ENCODE measurements at regions not wholly inside any gene's neighbourhood (a gene's known extent, or its start where the extent isn't known, plus 50 kb on each side); places are given as distances from the start of the nearest gene placed in this dataset.
A peak's percentile ranks its signal among the peaks of the same experiment; 100 is the strongest.
"Not testable (repeated sequence)": the region's sequence is repeated elsewhere in the genome, so short reads cannot be mapped to it uniquely, and the experiment has no call there.

DNA sequence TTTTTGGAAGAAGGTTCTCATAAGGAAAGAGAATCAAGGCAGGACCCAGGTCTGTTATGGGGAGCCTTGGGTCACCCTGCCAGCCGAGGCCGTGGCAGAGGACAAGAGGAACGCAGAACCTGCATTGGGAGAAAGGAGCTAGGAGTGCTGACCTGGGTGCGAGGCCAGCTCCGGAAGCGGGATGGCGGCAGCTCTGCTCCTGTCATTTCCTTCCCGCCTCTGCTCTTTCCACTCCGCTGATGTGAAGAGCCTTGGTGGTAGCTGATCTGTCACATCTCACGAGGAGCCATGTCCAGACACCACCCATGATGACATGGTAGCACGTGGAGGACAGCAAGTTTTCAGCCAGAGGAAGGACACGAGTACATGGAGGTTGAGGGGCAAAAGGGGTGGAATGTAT, 109.5 kb upstream of the COL5A1 start:
- WGBS (ENCODE audit: insufficient coverage, low lambda C conversion rate), result no CpG with 5 or more reads among the region's 12 CpGs
- H3K27me3 ChIP-seq (ENCODE audit: control insufficient read depth, insufficient read depth, low read length), result no peaks in the 10 kb centered on the region

GRCh38 chr9:134532661-134533060, 108.9 kb upstream of the COL5A1 start:
- WGBS (ENCODE audit: insufficient coverage, low lambda C conversion rate), result 100% methylated on average over 1 of the region's 9 CpGs
- DNase-seq; H3K4me3 ChIP-seq (ENCODE audit: low read length); H3K27ac ChIP-seq (ENCODE audit: low read length); H3K9me3 ChIP-seq (ENCODE audit: control insufficient read depth, low read depth, low read length); H3K4me1 ChIP-seq (ENCODE audit: control insufficient read depth, insufficient read depth, low read length); H3K36me3 ChIP-seq (ENCODE audit: control insufficient read depth, insufficient read depth, low read length); H3K27me3 ChIP-seq (ENCODE audit: control insufficient read depth, insufficient read depth, low read length): not testable (repeated sequence)

More for the DNA sequence above, 109.5 kb upstream of the COL5A1 start:
- no peaks in the 10 kb centered on the region for H3K4me1 ChIP-seq (ENCODE audit: control insufficient read depth, insufficient read depth, low read length)
- DNase-seq, result no peak
- H3K4me3 ChIP-seq (ENCODE audit: low read length), result no peak overlapping the region
- H3K9me3 ChIP-seq (ENCODE audit: control insufficient read depth, low read depth, low read length), result peaks cover 3% of the 10 kb centered on the region
- H3K36me3 ChIP-seq (ENCODE audit: control insufficient read depth, insufficient read depth, low read length), result no peaks in the 10 kb centered on the region
- H3K27ac ChIP-seq (ENCODE audit: low read length), result no peak overlapping the region

GRCh38 chr9:134533850-134534588, 107.6 kb upstream of the COL5A1 start:
- Histone ChIP-seq H3K27me3 (ENCODE audit: control insufficient read depth, insufficient read depth, low read length) (no peaks in the 10 kb centered on the region), H3K4me3 (ENCODE audit: low read length) (no peak overlapping the region), H3K36me3 (ENCODE audit: control insufficient read depth, insufficient read depth, low read length) (no peaks in the 10 kb centered on the region), H3K4me1 (ENCODE audit: control insufficient read depth, insufficient read depth, low read length) (peaks cover under 1% of the 10 kb centered on the region), H3K9me3 (ENCODE audit: control insufficient read depth, low read depth, low read length) (peaks cover 3% of the 10 kb centered on the region), H3K27ac (ENCODE audit: low read length) (no peak overlapping the region)
- WGBS (ENCODE audit: insufficient coverage, low lambda C conversion rate), result no CpG with 5 or more reads among the region's 28 CpGs
- DNase-seq, result no peak

GRCh38 chr9:134534661-134535080, 106.9 kb upstream of the COL5A1 start:
- 60% methylated on average over 1 of the region's 12 CpGs for WGBS (ENCODE audit: insufficient coverage, low lambda C conversion rate)
- no peaks in the 10 kb centered on the region for H3K36me3 ChIP-seq (ENCODE audit: control insufficient read depth, insufficient read depth, low read length)
- H3K9me3 ChIP-seq (ENCODE audit: control insufficient read depth, low read depth, low read length), result peaks cover 3% of the 10 kb centered on the region
- no peak overlapping the region for H3K4me3 ChIP-seq (ENCODE audit: low read length)
- H3K27me3 ChIP-seq (ENCODE audit: control insufficient read depth, insufficient read depth, low read length), result no peaks in the 10 kb centered on the region
- peaks cover 5% of the 10 kb centered on the region for H3K4me1 ChIP-seq (ENCODE audit: control insufficient read depth, insufficient read depth, low read length)
- no peak overlapping the region for H3K27ac ChIP-seq (ENCODE audit: low read length)
- no peak for DNase-seq

GRCh38 chr9:134535171-134535570, 106.4 kb upstream of the COL5A1 start:
- Histone ChIP-seq H3K9me3 (ENCODE audit: control insufficient read depth, low read depth, low read length) (peaks cover 3% of the 10 kb centered on the region), H3K4me3 (ENCODE audit: low read length) (no peak overlapping the region), H3K27ac (ENCODE audit: low read length) (no peak overlapping the region), H3K4me1 (ENCODE audit: control insufficient read depth, insufficient read depth, low read length) (peaks cover 5% of the 10 kb centered on the region), H3K27me3 (ENCODE audit: control insufficient read depth, insufficient read depth, low read length) (no peaks in the 10 kb centered on the region), H3K36me3 (ENCODE audit: control insufficient read depth, insufficient read depth, low read length) (no peaks in the 10 kb centered on the region)
- DNase-seq, result no peak
- 80% methylated on average over 1 of the region's 9 CpGs for WGBS (ENCODE audit: insufficient coverage, low lambda C conversion rate)

- WGBS (ENCODE audit: insufficient coverage, low lambda C conversion rate), result no CpG with 5 or more reads among the region's 22 CpGs
These were observed 105.3 kb upstream of the COL5A1 start for GRCh38 chr9:134536101-134536900.

DNA sequence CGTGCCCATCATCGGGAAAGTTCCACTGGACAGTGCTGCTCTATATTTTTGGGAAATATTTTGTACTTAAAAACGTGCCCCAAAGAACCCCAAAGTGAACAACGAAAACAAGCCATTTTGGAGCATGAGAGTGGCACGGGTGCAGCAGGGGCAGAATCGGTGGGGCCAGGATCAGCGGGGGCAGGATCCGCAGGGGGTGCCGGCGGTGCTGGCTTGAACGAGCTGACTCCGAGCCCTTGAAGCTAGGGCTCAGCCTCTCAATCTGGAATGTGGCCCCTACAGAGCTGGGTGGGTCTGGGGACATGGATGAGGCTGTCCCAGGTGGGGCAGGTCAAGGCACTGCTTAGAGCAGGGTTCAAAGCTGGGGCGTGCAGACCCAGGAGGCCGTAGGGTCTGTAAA, 104.7 kb upstream of the COL5A1 start:
- Histone ChIP-seq H3K9me3 (ENCODE audit: control insufficient read depth, low read depth, low read length) (no peaks in the 10 kb centered on the region), H3K4me3 (ENCODE audit: low read length) (no peak overlapping the region), H3K36me3 (ENCODE audit: control insufficient read depth, insufficient read depth, low read length) (no peaks in the 10 kb centered on the region), H3K4me1 (ENCODE audit: control insufficient read depth, insufficient read depth, low read length) (peaks cover 5% of the 10 kb centered on the region), H3K27me3 (ENCODE audit: control insufficient read depth, insufficient read depth, low read length) (no peaks in the 10 kb centered on the region), H3K27ac (ENCODE audit: low read length) (no peak overlapping the region)
- no CpG with 5 or more reads among the region's 14 CpGs for WGBS (ENCODE audit: insufficient coverage, low lambda C conversion rate)
- DNase-seq, result no peak

More at GRCh38 chr9:134536101-134536900, 105.3 kb upstream of the COL5A1 start:
- no peak for DNase-seq
- Histone ChIP-seq H3K4me1 (ENCODE audit: control insufficient read depth, insufficient read depth, low read length) (peaks cover 5% of the 10 kb centered on the region), H3K27ac (ENCODE audit: low read length) (no peak overlapping the region), H3K9me3 (ENCODE audit: control insufficient read depth, low read depth, low read length) (no peaks in the 10 kb centered on the region), H3K4me3 (ENCODE audit: low read length) (no peak overlapping the region), H3K36me3 (ENCODE audit: control insufficient read depth, insufficient read depth, low read length) (no peaks in the 10 kb centered on the region), H3K27me3 (ENCODE audit: control insufficient read depth, insufficient read depth, low read length) (no peaks in the 10 kb centered on the region)

DNA sequence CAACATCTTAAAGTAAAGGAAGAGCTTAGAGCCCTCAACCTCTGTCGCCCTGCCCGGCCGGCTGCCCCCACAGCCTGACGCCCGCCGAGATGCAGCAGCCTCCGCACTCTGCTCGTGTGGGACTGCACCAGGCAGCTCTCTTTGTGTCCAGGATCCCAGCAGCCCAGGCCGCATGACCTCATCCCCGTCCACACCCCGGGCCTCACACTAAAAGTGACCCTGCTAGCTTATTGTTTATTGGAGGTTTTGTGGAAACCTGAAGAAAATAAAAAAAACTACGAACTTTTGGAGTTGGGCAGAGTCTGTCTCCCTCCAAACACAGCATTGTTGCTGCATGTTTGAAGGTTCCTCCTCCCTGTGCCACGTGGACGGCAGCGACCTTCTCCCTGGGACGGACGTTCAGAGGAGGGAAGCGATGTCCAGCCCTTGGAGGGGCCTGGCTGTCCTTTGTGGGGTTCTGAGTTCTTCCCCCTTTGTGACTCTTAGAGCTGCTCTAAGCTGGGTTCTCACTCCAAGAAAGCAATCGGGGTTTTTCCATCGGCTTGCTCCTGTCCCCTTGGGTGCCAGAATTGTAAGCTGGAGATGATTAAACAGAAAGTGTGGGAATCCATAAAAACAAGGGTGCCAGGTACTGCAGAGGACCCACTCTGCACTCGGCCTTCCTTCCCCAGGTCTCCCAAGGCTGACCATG, 103.5 kb upstream of the COL5A1 start:
- Histone ChIP-seq H3K4me3 (ENCODE audit: low read length) (no peak overlapping the region), H3K9me3 (ENCODE audit: control insufficient read depth, low read depth, low read length) (no peaks in the 10 kb centered on the region), H3K4me1 (ENCODE audit: control insufficient read depth, insufficient read depth, low read length) (peaks cover 5% of the 10 kb centered on the region), H3K27me3 (ENCODE audit: control insufficient read depth, insufficient read depth, low read length) (no peaks in the 10 kb centered on the region), H3K27ac (ENCODE audit: low read length) (no peak overlapping the region), H3K36me3 (ENCODE audit: control insufficient read depth, insufficient read depth, low read length) (no peaks in the 10 kb centered on the region)
- DNase-seq, result no peak
- WGBS (ENCODE audit: insufficient coverage, low lambda C conversion rate), result 67% methylated on average over 1 of the region's 21 CpGs

DNA sequence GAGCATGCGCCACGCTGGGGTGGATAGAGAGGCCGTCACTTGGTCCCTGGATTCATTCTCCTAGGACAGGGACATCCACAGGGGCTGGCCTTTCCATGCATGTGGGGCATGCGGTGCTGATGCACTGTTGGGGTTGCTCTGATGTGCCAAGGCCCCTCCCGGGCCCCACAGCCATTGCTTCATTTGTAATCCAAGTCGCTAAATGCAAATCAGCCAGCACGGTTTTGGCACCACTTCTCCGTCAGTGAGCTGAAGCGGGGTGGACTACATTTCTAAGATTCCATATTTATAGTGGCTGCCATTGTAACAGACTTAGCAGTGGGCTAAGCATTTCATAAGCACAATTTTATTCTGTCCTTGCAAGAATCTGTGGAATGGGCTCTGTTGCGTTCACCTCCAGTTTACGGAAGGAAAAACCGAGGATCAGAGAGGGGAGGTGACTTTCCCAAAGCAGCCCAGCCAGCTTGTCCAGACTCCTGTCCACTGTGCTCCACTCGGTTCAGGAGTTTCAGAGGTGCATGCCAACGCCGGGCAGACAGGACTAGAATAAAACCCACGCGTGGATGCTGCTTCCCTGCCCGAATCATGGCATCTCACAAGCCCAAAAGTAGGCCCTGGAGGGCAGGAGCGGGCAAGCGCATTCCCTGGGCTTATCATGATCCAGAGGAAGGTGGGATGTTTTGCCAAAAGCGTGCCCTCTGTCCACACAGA, 102.6 kb upstream of the COL5A1 start:
- no peaks in the 10 kb centered on the region for H3K27me3 ChIP-seq (ENCODE audit: control insufficient read depth, insufficient read depth, low read length)
- H3K4me1 ChIP-seq (ENCODE audit: control insufficient read depth, insufficient read depth, low read length), result peaks cover 5% of the 10 kb centered on the region
- H3K36me3 ChIP-seq (ENCODE audit: control insufficient read depth, insufficient read depth, low read length), result no peaks in the 10 kb centered on the region
- no peak for DNase-seq
- H3K9me3 ChIP-seq (ENCODE audit: control insufficient read depth, low read depth, low read length), result no peaks in the 10 kb centered on the region
- H3K4me3 ChIP-seq (ENCODE audit: low read length), result no peak overlapping the region
- no CpG with 5 or more reads among the region's 21 CpGs for WGBS (ENCODE audit: insufficient coverage, low lambda C conversion rate)
- peak overlapping the region; percentile 31 for H3K27ac ChIP-seq (ENCODE audit: low read length)

Measured in large intestine (tissue), 3 donors.